Breast epithelium (tissue), 3 donors: ENCODE measurements at regions not wholly inside any gene's neighbourhood (a gene's known extent, or its start where the extent isn't known, plus 50 kb on each side); places are given as distances from the start of the nearest gene placed in this dataset.

Source experiments
- POLR2AphosphoS5 ChIP-seq, 3 donors: sonication (generic); formaldehyde crosslinking; IDR thresholded peaks; one replicate each; pipeline ENCODE4 v1.6.1; 2017; ENCODE audit warnings: antibody characterized with exemption in 3 of 3
- TF ChIP-seq, protein P1 (sequence below), 3 donors: fragments of 450-650 bp; IDR thresholded peaks; one replicate each; pipeline ENCODE4 v1.5.1; 2016 to 2017; ENCODE audit warnings: antibody characterized with exemption in 3 of 3, mild to moderate bottlenecking in 3 of 3, moderate library complexity in 3 of 3

DNA sequence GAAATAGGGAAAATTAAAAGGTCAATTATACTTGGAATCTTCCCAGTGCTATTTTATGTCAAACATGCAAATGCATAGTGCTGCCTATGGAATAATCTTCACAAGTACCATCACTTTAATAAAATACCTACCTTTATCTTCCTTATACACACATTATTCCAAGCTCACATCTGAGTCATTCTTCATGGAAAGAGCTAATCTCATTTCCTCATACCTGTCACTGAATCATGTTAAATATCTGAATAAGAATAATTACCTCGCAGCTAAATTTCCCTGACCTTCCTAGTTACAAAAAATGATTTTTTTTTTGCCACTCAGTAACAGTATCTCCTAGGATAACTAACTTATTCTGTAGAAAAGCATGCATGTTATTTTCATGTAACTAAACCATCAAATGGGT lies 661.4 kb upstream of the HS3ST5 start:
- TF ChIP-seq POLR2AphosphoS5 (IDR thresholded peaks at IDR 0.05) = no peak
- TF ChIP-seq, protein P1, sequence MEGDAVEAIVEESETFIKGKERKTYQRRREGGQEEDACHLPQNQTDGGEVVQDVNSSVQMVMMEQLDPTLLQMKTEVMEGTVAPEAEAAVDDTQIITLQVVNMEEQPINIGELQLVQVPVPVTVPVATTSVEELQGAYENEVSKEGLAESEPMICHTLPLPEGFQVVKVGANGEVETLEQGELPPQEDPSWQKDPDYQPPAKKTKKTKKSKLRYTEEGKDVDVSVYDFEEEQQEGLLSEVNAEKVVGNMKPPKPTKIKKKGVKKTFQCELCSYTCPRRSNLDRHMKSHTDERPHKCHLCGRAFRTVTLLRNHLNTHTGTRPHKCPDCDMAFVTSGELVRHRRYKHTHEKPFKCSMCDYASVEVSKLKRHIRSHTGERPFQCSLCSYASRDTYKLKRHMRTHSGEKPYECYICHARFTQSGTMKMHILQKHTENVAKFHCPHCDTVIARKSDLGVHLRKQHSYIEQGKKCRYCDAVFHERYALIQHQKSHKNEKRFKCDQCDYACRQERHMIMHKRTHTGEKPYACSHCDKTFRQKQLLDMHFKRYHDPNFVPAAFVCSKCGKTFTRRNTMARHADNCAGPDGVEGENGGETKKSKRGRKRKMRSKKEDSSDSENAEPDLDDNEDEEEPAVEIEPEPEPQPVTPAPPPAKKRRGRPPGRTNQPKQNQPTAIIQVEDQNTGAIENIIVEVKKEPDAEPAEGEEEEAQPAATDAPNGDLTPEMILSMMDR (IDR thresholded peaks at IDR 0.05) = no peak
